Activated CD8-positive, alpha-beta memory T cell treated with anti-CD3 and anti-CD28 coated beads for 48 hours (primary cell): ENCODE measurements at regions not wholly inside any gene's neighbourhood (a gene's known extent, or its start where the extent isn't known, plus 50 kb on each side); places are given as distances from the start of the nearest gene placed in this dataset.

Source experiments
- DNase-seq, 3 experiments: peaks; one replicate each; pipeline ENCODE4 v3.0.0-alpha.2; 2020; ENCODE audit warnings: low read depth in 2 of 3, low spot score in 2 of 3

- DNase-seq = no peak
Measured at GRCh38 chr14:101460986-101461750, 100.1 kb upstream of the DIO3 start.

DNA sequence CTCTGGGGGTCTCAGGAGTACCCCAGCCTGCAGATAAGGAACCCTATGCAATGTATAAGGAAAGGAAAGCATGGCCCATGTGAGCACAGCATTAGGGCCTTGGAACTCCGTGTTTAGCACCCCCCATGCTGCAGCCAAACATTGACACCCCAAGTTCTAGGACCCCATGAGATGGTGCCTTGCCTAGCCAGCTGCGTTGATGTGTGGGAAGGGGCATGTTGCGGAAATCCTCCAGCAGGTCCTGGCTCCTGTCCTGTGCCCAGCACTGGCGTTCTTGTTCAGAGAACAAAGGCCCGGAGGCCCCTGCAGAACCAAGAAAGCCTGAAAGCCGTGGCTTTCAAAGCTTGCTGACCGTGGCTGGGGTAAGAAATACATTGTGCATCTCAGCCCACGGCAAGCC, 99.4 kb upstream of the DIO3 start:
- DNase-seq = no peak

- no peak for DNase-seq
Measured at GRCh38 chr14:101462726-101463565, 98.3 kb upstream of the DIO3 start.

GRCh38 chr14:101463566-101464171, 97.6 kb upstream of the DIO3 start:
- no peak for DNase-seq

- no peak for DNase-seq
Measured at GRCh38 chr14:101464310-101464983, 96.8 kb upstream of the DIO3 start.

DNA sequence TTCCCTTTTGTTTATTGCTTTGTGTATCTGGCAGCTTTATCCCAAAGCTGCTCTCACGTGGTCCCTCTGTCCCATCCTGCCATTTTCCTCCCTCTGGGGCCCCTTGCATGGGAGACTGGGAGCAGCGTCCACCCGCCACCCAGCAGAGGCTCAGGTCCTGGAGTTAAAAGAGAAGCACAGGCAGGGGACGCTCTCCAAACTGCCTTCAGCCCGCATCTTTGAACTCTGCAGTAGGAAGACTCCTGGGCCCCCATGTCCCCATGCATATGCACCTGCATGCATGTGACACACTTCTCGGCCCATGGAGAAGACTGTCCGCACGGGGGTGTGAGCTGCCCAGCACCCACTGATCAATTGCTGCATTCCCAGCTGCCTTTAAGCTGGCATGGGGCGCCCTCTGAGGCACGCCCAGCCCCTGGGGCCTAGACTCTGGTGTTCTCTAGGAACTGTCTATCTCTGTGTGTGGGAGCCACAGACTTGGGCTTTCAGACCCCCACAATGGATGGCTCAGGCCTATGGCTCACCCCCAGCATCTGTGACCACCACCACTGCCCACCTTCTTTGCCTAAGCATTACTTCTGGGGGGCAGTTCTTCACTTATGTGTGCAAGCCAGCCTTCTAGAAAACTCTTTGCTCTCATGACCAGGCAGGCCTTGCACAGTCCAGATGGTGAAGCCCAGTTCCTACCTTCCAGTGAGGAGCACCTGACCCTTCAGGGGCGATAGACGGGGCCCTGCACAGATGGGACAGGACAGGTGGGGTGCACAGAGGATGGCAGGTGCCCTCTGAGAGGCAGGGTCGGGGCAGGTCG, 96.1 kb upstream of the DIO3 start:
- no peak for DNase-seq

- DNase-seq = no peak
Measured at GRCh38 chr14:101465795-101466448, 95.4 kb upstream of the DIO3 start.

DNA sequence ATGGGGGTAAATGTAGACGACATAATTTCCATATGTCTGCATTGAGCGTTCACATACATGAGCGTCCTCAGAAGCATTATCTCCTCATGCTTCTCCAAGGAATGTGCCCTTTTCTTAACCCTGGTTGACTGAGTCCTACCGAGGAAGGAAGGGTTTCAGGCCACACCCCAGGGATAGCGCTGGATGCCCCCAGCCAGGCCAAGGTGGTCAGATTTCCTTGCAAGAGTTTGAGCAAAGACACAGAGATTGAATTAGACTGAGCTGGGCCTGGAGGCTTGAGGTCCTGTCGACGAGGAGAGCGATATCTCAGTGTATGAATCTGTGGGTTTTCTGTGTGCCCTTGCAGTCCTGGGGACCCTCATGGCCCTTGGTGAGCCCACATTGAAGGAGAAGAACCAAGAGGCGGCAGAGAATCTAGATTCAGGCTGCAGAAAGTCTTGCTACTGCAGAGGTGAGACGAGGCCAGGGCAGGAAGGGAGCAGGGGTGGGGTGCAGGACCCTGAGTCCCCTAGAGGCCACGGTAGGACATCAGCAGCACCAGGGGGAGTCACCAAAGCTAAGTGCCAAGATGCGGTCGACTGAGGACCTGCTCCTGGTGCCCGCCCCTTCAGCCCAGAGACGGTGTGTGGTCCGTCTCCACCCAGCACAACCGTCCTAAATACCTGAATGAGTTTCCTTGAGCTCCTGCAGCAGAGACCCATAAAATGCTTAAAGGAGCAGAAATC, 94.7 kb upstream of the DIO3 start:
- no peak for DNase-seq

- DNase-seq = no peak
Measured at GRCh38 chr14:101467181-101467926, 93.9 kb upstream of the DIO3 start.

- DNase-seq = no peak
Measured at GRCh38 chr14:101469382-101470247, 91.7 kb upstream of the DIO3 start.

DNA sequence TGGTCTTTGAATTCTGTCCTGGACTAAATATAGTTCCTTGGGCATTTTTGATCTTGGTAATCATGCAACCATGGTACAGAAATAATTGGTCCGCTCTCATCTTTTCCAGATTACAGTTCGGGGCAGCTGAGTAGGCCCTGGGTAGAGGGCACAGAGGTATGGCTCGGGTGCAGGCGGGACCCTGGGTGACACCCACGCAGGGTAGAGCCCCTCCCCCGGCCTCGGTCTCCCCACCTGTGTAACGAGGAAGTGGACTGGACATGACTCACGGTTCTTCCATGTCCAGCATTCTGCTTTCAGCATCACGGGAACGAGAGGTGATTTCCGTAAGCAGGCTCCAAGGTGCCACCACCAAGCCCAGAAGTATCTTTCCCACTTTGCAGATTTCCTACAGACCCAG, 91.0 kb upstream of the DIO3 start:
- DNase-seq = no peak

DNA sequence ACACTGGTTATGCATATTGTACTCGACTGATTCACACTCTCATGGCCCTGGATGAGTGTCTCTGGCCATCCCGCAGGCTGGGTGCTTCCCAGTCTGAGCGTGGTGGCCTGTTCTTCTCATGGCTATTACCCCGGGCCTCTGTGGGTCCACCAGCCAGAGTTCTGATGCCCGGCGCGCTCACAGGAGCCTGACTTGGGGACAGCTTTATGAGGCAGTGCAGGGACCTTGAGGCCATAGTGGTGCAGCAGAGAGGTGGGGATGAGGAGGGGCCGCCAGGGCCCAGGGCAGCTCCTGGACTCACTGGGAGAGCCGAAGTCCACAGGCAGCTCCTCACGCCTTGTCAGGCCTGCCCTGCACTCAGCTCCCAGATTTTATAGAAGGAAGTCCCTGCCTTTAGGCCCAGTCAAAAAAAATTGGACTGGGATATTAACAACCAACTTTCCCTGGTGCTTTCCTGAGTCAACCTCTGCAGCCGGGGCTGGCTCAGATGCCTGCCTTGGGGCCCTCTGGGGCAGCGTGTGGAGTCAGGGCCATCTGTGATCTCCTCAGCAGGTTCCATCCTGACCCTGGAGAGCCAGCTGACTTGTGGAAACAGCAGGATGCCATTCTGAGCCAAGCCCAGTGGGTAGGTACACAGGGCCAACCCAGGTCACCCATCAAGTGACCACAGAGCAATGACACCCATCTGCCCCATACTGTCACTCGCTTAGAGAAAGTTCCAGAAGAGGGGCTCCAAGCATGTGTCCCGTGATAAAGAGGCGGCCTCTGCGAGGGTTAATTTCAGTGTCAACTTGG, 89.4 kb upstream of the DIO3 start:
- no peak for DNase-seq

GRCh38 chr14:101472518-101472849, 88.8 kb upstream of the DIO3 start:
- no peak for DNase-seq

DNA sequence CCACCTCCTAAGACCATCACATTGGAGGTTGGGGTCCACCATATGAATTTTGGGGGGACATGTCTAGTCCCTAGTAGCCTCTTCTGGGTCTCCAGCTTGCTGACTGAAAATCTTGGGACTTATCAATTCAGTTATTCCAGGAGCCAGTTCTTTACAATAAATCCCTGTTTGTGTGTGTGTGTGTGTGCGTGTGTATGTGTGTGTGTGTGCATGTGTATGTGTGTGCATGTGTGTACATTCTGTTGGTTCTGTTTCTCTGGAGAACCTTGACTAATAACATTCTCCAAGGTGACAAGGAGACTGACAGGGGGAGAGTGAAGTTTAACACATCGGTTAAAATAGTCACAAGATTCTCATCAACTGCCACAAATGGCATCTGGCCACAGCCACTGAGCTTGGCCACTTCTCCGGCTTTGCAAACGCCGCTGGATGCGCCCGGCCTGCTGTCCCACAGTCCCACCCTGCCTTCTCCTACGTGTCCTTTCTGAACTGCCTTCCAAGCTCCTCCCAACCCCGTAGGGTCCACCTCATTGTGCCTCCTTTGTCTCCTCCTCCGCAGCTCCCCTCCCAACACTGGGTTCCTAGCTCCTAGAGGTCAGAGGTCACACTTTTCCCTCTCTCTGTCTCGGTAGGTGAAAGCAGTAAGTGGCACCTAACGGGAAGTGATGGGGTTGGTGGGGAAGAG, 88.1 kb upstream of the DIO3 start:
- DNase-seq = no peak

DNA sequence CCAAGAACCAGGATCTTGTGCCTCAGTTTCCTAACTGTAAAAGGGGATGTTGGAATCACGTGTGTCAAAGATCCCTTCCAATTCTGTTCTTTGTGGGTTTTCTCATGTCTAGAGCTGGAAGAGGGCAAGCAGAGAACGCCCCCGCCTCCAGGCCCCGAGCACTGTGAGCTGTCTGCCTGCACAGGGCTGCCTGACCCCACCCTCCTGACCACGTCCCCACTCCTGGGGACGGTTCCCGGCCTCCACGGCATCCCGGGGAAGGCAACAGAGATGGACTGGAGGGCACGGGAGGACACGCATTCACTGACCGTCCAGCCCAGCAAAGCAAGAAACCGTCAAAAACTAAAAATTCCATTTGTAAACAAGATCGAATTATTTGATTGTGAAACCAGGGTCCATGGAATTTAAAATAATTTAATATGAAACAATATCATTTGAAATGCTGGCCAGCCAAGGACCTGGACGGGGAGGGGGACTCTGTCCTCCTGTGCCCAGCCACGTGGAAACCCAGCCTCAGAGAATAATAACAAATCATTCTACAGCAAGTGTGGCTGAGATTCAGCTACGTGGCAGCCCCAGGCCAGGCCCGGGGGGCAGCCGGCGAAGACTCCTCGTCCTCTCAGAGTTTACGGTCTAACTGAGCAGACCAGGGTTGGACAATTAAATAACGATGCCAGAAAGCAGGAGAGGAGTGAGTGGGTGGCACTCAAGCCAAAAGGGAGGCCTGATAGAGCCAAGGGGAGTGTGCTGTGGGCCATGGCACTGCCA, 87.3 kb upstream of the DIO3 start:
- DNase-seq = no peak
